GM03348 (cell line): ENCODE measurements at regions not wholly inside any gene's neighbourhood (a gene's known extent, or its start where the extent isn't known, plus 50 kb on each side); places are given as distances from the start of the nearest gene placed in this dataset.

ENCODE experiments used
- DNase-seq: peaks from one replicate; pipeline ENCODE4 v3.0.0; 2012; ENCODE audit warnings: low spot score

- DNase-seq, result no peak
These were observed 128.0 kb upstream of the MSX2 start for GRCh38 chr5:174596429-174596828.

- no peak for DNase-seq
These were observed 124.4 kb upstream of the MSX2 start for GRCh38 chr5:174599992-174600391.

- no peak for DNase-seq
These were observed 122.4 kb upstream of the MSX2 start for GRCh38 chr5:174601946-174602345.

- DNase-seq, result no peak
These were observed 118.2 kb upstream of the MSX2 start for GRCh38 chr5:174606153-174606552.

GRCh38 chr5:174606646-174607045, 117.7 kb upstream of the MSX2 start:
- no peak for DNase-seq

- DNase-seq, result no peak
These were observed 117.2 kb upstream of the MSX2 start for GRCh38 chr5:174607205-174607604.

- no peak for DNase-seq
These were observed 116.5 kb upstream of the MSX2 start for GRCh38 chr5:174607916-174608315.

- DNase-seq, result no peak
These were observed 115.7 kb upstream of the MSX2 start for GRCh38 chr5:174608631-174609097.

GRCh38 chr5:174609116-174609515, 115.3 kb upstream of the MSX2 start:
- no peak for DNase-seq

- no peak for DNase-seq
These were observed 113.4 kb upstream of the MSX2 start for GRCh38 chr5:174610968-174611367.

GRCh38 chr5:174612686-174613085, 111.7 kb upstream of the MSX2 start:
- no peak for DNase-seq

- no peak for DNase-seq
These were observed 109.8 kb upstream of the MSX2 start for GRCh38 chr5:174614500-174615135.

GRCh38 chr5:174616036-174616435, 108.3 kb upstream of the MSX2 start:
- DNase-seq, result no peak

GRCh38 chr5:174617285-174617684, 107.1 kb upstream of the MSX2 start:
- no peak for DNase-seq

GRCh38 chr5:174617910-174618309, 106.5 kb upstream of the MSX2 start:
- DNase-seq, result no peak

- DNase-seq, result no peak
These were observed 105.8 kb upstream of the MSX2 start for GRCh38 chr5:174618589-174618988.

- DNase-seq, result no peak
These were observed 102.3 kb upstream of the MSX2 start for GRCh38 chr5:174622067-174622466.

- DNase-seq, result no peak
These were observed 101.4 kb upstream of the MSX2 start for GRCh38 chr5:174623018-174623417.

- no peak for DNase-seq
These were observed 100.9 kb upstream of the MSX2 start for GRCh38 chr5:174623433-174624019.

GRCh38 chr5:174624733-174625522, 99.5 kb upstream of the MSX2 start:
- DNase-seq, result no peak

GRCh38 chr5:174625591-174626350, 98.6 kb upstream of the MSX2 start:
- no peak for DNase-seq

GRCh38 chr5:174626369-174626920, 97.9 kb upstream of the MSX2 start:
- DNase-seq, result no peak
